ENCODE measurements at regions not wholly inside any gene's neighbourhood (a gene's known extent, or its start where the extent isn't known, plus 50 kb on each side); places are given as distances from the start of the nearest gene placed in this dataset.

DNA sequence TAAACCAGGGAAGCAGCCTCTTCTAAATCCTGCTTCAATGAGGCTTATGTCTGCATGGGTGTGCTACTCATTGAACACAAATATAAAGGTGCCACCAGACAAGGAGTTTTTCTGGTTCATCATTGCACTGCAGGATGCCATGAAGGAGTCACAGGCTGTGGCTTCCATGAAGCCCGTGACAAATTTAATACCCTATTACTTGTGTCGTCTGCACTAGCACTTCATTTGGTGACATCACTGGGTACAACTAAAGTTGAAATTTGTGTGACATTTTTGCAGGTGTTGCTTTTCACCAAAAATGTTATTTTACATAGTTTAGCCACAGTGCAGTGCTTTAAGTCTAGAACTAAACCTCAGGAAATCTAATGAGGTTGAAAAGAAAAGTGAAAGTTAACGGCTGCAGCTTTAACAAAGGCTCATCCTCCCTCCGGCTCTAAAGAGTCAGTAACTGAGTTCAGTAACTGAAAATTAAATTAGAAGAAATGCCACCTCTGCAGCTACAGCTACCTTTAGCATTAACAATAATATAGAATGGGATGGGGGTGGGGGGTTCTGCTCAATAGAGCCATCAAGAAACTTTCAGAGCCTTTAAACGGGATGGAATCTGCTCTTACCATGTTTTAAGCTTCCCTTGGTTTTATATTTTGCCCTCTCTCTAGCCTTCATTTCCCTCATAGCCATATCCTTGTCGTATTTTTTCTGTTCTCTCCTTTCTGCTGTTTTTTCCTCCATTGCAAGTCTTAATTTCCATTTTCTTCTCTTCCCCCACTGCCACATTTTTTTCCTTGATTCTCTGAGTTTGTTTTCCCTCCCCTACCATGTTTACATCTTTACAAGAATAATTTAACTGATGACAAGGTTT, 233.8 kb upstream of the TMEM161B start:
- no peaks in the 10 kb centered on the region for H3K79me2 ChIP-seq (ENCODE audit: low read length)
- no peaks in the 10 kb centered on the region for H3K27me3 ChIP-seq (ENCODE audit: low read length)
- H3K36me3 ChIP-seq (ENCODE audit: insufficient read depth, low read length) = no peaks in the 10 kb centered on the region
- peak; percentile 43 for DNase-seq
- H3K4me3 ChIP-seq (ENCODE audit: low read length) = peak overlapping the region; percentile 57
- H3K9me3 ChIP-seq (ENCODE audit: low read length) = no peaks in the 10 kb centered on the region
- no peak overlapping the region for H3K27ac ChIP-seq (ENCODE audit: low read length)
- H3K4me1 ChIP-seq (ENCODE audit: low read length) = peaks cover 10% of the 10 kb centered on the region
- H4K20me1 ChIP-seq (ENCODE audit: insufficient read depth, low read depth, low read length) = no peaks in the 10 kb centered on the region
- peak overlapping the region; percentile 43 for H3K9ac ChIP-seq (ENCODE audit: low read length)
- H2AFZ ChIP-seq (ENCODE audit: low read length) = peak overlapping the region; percentile 64; the same call in 1 of the 2 replicates
- H3K9me2 ChIP-seq (replicated peaks; ENCODE audit: insufficient read depth, low read length) = no peaks in the 10 kb centered on the region
- H3K4me2 ChIP-seq (ENCODE audit: low read depth, low read length, poor library complexity, severe bottlenecking) = peak overlapping the region; percentile 62

GRCh38 chr5:88495810-88496209, 227.2 kb upstream of the TMEM161B start:
- Histone ChIP-seq H3K9me3 (ENCODE audit: low read length) (no peaks in the 10 kb centered on the region), H3K4me3 (ENCODE audit: low read length) (no peak overlapping the region), H4K20me1 (ENCODE audit: insufficient read depth, low read depth, low read length) (no peaks in the 10 kb centered on the region), H3K79me2 (ENCODE audit: low read length) (no peaks in the 10 kb centered on the region), H3K9me2 (replicated peaks; ENCODE audit: insufficient read depth, low read length) (no peaks in the 10 kb centered on the region), H3K4me2 (ENCODE audit: low read depth, low read length, poor library complexity, severe bottlenecking) (no peak overlapping the region), H2AFZ (ENCODE audit: low read length) (no peak overlapping the region), H3K36me3 (ENCODE audit: insufficient read depth, low read length) (no peaks in the 10 kb centered on the region), H3K9ac (ENCODE audit: low read length) (no peak overlapping the region), H3K27ac (ENCODE audit: low read length) (no peak overlapping the region), H3K27me3 (ENCODE audit: low read length) (0 out of 2 replicates have a peak, but pooled peaks cover 5% of the 10 kb centered on the region), H3K4me1 (ENCODE audit: low read length) (no peaks in the 10 kb centered on the region)
- DNase-seq = no peak

DNA sequence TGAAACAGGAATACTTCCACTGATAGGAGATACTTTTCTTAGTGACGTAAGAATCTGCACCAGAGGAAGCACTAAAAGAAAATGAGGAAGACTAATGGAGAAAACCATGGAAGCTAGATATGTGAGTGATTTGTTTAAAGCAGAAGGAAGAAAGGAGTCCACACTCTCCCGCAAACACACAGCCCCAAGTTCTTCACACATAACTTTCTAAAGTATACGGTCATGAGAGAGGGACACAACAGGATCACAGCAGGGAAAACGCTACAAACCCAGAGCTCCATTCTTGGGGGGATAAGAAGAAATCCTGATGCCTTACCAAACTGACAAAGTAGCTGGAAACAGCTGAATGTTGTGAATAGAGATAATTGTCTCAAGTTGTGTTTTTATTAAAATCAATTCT, 222.2 kb upstream of the TMEM161B start:
- no peaks in the 10 kb centered on the region for H3K9me2 ChIP-seq (replicated peaks; ENCODE audit: insufficient read depth, low read length)
- no peaks in the 10 kb centered on the region for H3K36me3 ChIP-seq (ENCODE audit: insufficient read depth, low read length)
- no peaks in the 10 kb centered on the region for H3K79me2 ChIP-seq (ENCODE audit: low read length)
- H4K20me1 ChIP-seq (ENCODE audit: insufficient read depth, low read depth, low read length) = no peaks in the 10 kb centered on the region
- no peak for DNase-seq
- H3K4me1 ChIP-seq (ENCODE audit: low read length) = no peaks in the 10 kb centered on the region
- 0 out of 2 replicates have a peak, but pooled peaks cover 5% of the 10 kb centered on the region for H3K27me3 ChIP-seq (ENCODE audit: low read length)
- no peak overlapping the region for H3K27ac ChIP-seq (ENCODE audit: low read length)
- H3K4me3 ChIP-seq (ENCODE audit: low read length) = no peak overlapping the region
- H3K9me3 ChIP-seq (ENCODE audit: low read length) = no peaks in the 10 kb centered on the region
- no peak overlapping the region for H2AFZ ChIP-seq (ENCODE audit: low read length)
- H3K4me2 ChIP-seq (ENCODE audit: low read depth, low read length, poor library complexity, severe bottlenecking) = no peak overlapping the region
- H3K9ac ChIP-seq (ENCODE audit: low read length) = no peak overlapping the region

- Histone ChIP-seq H3K27me3 (ENCODE audit: low read length) (no peaks in the 10 kb centered on the region), H3K27ac (ENCODE audit: low read length) (no peak overlapping the region), H3K79me2 (ENCODE audit: low read length) (no peaks in the 10 kb centered on the region), H3K4me2 (ENCODE audit: low read depth, low read length, poor library complexity, severe bottlenecking) (no peak overlapping the region), H4K20me1 (ENCODE audit: insufficient read depth, low read depth, low read length) (no peaks in the 10 kb centered on the region), H2AFZ (ENCODE audit: low read length) (no peak overlapping the region), H3K4me1 (ENCODE audit: low read length) (no peaks in the 10 kb centered on the region), H3K9ac (ENCODE audit: low read length) (no peak overlapping the region), H3K36me3 (ENCODE audit: insufficient read depth, low read length) (no peaks in the 10 kb centered on the region), H3K9me2 (replicated peaks; ENCODE audit: insufficient read depth, low read length) (no peaks in the 10 kb centered on the region), H3K9me3 (ENCODE audit: low read length) (no peaks in the 10 kb centered on the region), H3K4me3 (ENCODE audit: low read length) (no peak overlapping the region)
- DNase-seq = no peak
Measured at GRCh38 chr5:88489364-88489763, 220.7 kb upstream of the TMEM161B start.

DNA sequence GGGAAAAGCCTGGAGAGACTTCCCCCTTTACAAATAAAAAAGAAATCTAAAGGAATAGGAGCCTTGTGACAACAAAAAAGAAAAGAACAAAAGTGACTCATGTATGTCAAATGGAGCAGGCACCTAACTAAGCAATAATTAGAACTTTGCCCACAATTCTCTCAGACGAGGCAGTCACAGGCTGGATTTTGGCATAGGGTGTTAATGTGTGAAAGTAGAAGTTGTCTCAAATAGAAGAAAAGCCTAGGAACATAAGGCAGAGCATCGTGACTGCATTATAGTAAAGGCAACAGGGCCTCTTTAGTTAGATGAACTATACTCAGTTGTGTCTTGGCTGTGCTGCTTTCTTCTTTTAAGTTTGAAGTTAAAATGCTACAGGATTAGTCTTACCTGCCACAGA, 219.9 kb upstream of the TMEM161B start:
- DNase-seq = no peak
- no peak overlapping the region for H3K9ac ChIP-seq (ENCODE audit: low read length)
- H3K27me3 ChIP-seq (ENCODE audit: low read length) = no peaks in the 10 kb centered on the region
- H3K4me2 ChIP-seq (ENCODE audit: low read depth, low read length, poor library complexity, severe bottlenecking) = no peak overlapping the region
- no peaks in the 10 kb centered on the region for H3K36me3 ChIP-seq (ENCODE audit: insufficient read depth, low read length)
- H4K20me1 ChIP-seq (ENCODE audit: insufficient read depth, low read depth, low read length) = no peaks in the 10 kb centered on the region
- H2AFZ ChIP-seq (ENCODE audit: low read length) = no peak overlapping the region
- no peaks in the 10 kb centered on the region for H3K9me3 ChIP-seq (ENCODE audit: low read length)
- no peaks in the 10 kb centered on the region for H3K4me1 ChIP-seq (ENCODE audit: low read length)
- H3K79me2 ChIP-seq (ENCODE audit: low read length) = no peaks in the 10 kb centered on the region
- H3K4me3 ChIP-seq (ENCODE audit: low read length) = no peak overlapping the region
- H3K27ac ChIP-seq (ENCODE audit: low read length) = no peak overlapping the region
- H3K9me2 ChIP-seq (replicated peaks; ENCODE audit: insufficient read depth, low read length) = no peaks in the 10 kb centered on the region

DNA sequence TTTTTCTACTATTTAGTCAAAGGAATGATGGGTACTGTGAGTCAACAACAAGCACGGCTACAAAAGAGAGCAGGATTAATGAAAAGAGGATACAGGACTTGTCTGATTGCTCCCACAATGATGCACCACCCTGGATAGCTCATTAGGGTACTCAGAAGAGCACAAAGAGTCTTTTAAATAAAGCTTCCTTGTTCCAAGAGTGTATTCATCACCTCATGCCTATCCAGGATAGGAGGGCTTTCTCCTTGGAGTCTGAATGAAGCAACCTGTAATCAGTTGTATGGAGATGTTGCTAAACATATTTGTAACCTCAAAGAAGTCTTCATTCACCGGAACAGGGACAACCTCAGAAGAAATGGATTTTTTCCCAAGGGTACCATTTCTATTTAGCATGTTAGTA, 219.5 kb upstream of the TMEM161B start:
- H3K9ac ChIP-seq (ENCODE audit: low read length) = no peak overlapping the region
- H3K27ac ChIP-seq (ENCODE audit: low read length) = no peak overlapping the region
- H2AFZ ChIP-seq (ENCODE audit: low read length) = no peak overlapping the region
- H3K36me3 ChIP-seq (ENCODE audit: insufficient read depth, low read length) = no peaks in the 10 kb centered on the region
- H3K4me1 ChIP-seq (ENCODE audit: low read length) = no peaks in the 10 kb centered on the region
- H3K27me3 ChIP-seq (ENCODE audit: low read length) = no peaks in the 10 kb centered on the region
- H3K9me2 ChIP-seq (replicated peaks; ENCODE audit: insufficient read depth, low read length) = no peaks in the 10 kb centered on the region
- H3K4me2 ChIP-seq (ENCODE audit: low read depth, low read length, poor library complexity, severe bottlenecking) = no peak overlapping the region
- no peaks in the 10 kb centered on the region for H3K79me2 ChIP-seq (ENCODE audit: low read length)
- no peak overlapping the region for H3K4me3 ChIP-seq (ENCODE audit: low read length)
- no peaks in the 10 kb centered on the region for H3K9me3 ChIP-seq (ENCODE audit: low read length)
- no peaks in the 10 kb centered on the region for H4K20me1 ChIP-seq (ENCODE audit: insufficient read depth, low read depth, low read length)
- DNase-seq = no peak

DNA sequence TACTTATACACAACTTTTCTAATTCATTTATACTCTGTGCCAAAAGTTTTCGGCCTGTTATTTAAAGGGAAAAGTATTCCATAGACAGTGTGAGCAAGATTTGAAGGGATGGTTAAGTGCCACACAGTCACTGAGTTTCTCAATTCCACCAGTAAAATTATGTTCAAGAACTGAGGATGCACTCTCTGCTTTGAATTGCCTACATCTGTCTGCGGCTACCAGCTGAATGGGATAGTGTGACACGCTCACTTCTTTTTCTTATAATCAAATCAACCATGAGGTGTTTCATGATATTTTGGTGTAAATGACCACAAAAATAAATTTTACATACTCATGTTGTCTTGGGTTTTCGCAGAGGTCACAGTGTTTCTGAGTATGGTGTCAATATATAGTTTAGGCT, 218.4 kb upstream of the TMEM161B start:
- Histone ChIP-seq H2AFZ (ENCODE audit: low read length) (no peak overlapping the region), H3K27me3 (ENCODE audit: low read length) (no peaks in the 10 kb centered on the region), H3K27ac (ENCODE audit: low read length) (no peak overlapping the region)

DNA sequence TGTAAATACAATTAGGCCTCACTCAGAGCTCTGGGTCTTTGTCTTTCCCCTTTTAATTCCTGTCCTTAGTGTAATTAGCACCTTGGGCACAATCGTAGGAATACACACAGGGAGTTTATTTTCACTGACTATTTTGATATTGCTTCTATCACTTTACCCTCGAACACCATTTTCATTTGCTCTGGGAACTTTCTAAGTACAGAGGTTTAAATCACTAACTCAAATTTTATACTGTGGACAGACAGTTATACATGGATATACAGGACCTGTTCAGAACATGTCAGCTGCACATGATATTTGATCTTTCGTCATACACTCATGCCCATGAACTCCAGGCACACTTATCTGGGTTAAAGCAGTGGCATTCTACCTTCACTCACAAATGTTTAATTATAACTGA, 217.8 kb upstream of the TMEM161B start:
- Histone ChIP-seq H3K4me2 (ENCODE audit: low read depth, low read length, poor library complexity, severe bottlenecking) (no peak overlapping the region), H3K4me3 (ENCODE audit: low read length) (no peak overlapping the region), H4K20me1 (ENCODE audit: insufficient read depth, low read depth, low read length) (no peaks in the 10 kb centered on the region), H3K9me3 (ENCODE audit: low read length) (no peaks in the 10 kb centered on the region), H2AFZ (ENCODE audit: low read length) (no peak overlapping the region), H3K79me2 (ENCODE audit: low read length) (no peaks in the 10 kb centered on the region), H3K9me2 (replicated peaks; ENCODE audit: insufficient read depth, low read length) (no peaks in the 10 kb centered on the region), H3K36me3 (ENCODE audit: insufficient read depth, low read length) (no peaks in the 10 kb centered on the region), H3K4me1 (ENCODE audit: low read length) (no peaks in the 10 kb centered on the region), H3K27ac (ENCODE audit: low read length) (no peak overlapping the region), H3K27me3 (ENCODE audit: low read length) (no peaks in the 10 kb centered on the region), H3K9ac (ENCODE audit: low read length) (no peak overlapping the region)
- no peak for DNase-seq

More for the DNA sequence above, 218.4 kb upstream of the TMEM161B start:
- no peak for DNase-seq
- H3K4me1 ChIP-seq (ENCODE audit: low read length) = no peaks in the 10 kb centered on the region
- no peak overlapping the region for H3K9ac ChIP-seq (ENCODE audit: low read length)
- no peak overlapping the region for H3K4me3 ChIP-seq (ENCODE audit: low read length)
- H4K20me1 ChIP-seq (ENCODE audit: insufficient read depth, low read depth, low read length) = no peaks in the 10 kb centered on the region
- no peaks in the 10 kb centered on the region for H3K79me2 ChIP-seq (ENCODE audit: low read length)
- no peaks in the 10 kb centered on the region for H3K9me3 ChIP-seq (ENCODE audit: low read length)
- no peak overlapping the region for H3K4me2 ChIP-seq (ENCODE audit: low read depth, low read length, poor library complexity, severe bottlenecking)
- H3K36me3 ChIP-seq (ENCODE audit: insufficient read depth, low read length) = no peaks in the 10 kb centered on the region
- H3K9me2 ChIP-seq (replicated peaks; ENCODE audit: insufficient read depth, low read length) = no peaks in the 10 kb centered on the region
